Thoracic aorta (tissue), 2 donors: ENCODE measurements at regions not wholly inside any gene's neighbourhood (a gene's known extent, or its start where the extent isn't known, plus 50 kb on each side); places are given as distances from the start of the nearest gene placed in this dataset.

ENCODE experiments used
- ATAC-seq: fragments of 150-250 bp; one replicate; pipeline ENCODE4 v1.8.0; 2017; ENCODE audit warnings: low read depth; ENCODE audit not compliant: insufficient number of reproducible peaks, low FRiP score
- DNase-seq: peaks from one replicate; pipeline ENCODE4 v3.0.0-alpha.2; 2020; ENCODE audit warnings: low spot score
- H3K27ac ChIP-seq, 2 donors: fragments of 200-600 bp; sonication (generic); 1 replicate in 1 of 2; 2 replicates in 1 of 2; pipeline ENCODE4 v1.5.1; 2016; ENCODE audit warnings: mild to moderate bottlenecking in 2 of 2, moderate library complexity in 2 of 2
- H3K27me3 ChIP-seq: fragments of 200-600 bp; sonication (generic); replicated peaks from 2 replicates; pipeline ENCODE4 v1.6.0; 2016; ENCODE audit warnings: mild to moderate bottlenecking; ENCODE audit not compliant: insufficient read depth
- H3K36me3 ChIP-seq: fragments of 200-600 bp; sonication (generic); one replicate; pipeline ENCODE4 v1.5.1; 2016
- H3K4me1 ChIP-seq, 2 donors: fragments of 200-600 bp; sonication (generic); 1 replicate in 1 of 2; 2 replicates in 1 of 2; pipeline versions ENCODE4 v1.5.1 to v1.6.0; 2016; ENCODE audit warnings: low read depth in 2 of 2, mild to moderate bottlenecking in 1 of 2; ENCODE audit not compliant: control insufficient read depth in 1 of 2
- H3K4me3 ChIP-seq: fragments of 200-600 bp; sonication (generic); 2 replicates; pipeline ENCODE4 v1.5.1; 2016; ENCODE audit warnings: mild to moderate bottlenecking
- H3K9me3 ChIP-seq: fragments of 200-600 bp; sonication (generic); 2 replicates; pipeline ENCODE4 v1.5.1; 2016
- TF ChIP-seq, protein P1 (sequence below): fragments of 200-600 bp; sonication (generic); IDR thresholded peaks from one replicate; pipeline ENCODE4 v1.5.1; 2019; ENCODE audit warnings: antibody characterized with exemption

DNA sequence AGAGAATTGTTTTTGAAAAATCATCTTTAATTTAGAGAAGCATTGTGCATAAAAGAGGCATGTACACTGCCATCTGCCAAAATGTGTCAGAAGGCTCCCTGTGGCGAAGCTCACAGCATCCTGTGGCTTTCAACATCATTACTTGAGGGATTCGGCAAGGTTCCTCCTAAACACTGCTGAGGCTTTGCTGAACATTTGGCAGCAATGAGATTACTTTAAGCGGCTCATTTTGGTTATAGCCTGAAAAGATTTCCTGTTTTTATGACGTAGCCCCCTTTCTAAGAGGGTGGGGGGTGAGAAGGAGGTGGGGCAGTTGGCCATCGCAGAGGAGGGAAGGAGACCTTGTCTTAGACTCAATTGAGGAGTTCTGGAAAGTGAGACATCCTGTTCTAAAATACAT lies 469.4 kb downstream of the RASEF start:
- Histone ChIP-seq H3K27me3 (no peaks in the 10 kb centered on the region), H3K36me3 (no peaks in the 10 kb centered on the region), H3K4me3 (no peak overlapping the region), H3K9me3 (no peaks in the 10 kb centered on the region), H3K4me1 (peaks cover 0 to 14% of the 10 kb centered on the region in 2 donors), H3K27ac (no peak overlapping the region)
- ATAC-seq (no peak), DNase-seq (no peak)
- TF ChIP-seq, protein P1, sequence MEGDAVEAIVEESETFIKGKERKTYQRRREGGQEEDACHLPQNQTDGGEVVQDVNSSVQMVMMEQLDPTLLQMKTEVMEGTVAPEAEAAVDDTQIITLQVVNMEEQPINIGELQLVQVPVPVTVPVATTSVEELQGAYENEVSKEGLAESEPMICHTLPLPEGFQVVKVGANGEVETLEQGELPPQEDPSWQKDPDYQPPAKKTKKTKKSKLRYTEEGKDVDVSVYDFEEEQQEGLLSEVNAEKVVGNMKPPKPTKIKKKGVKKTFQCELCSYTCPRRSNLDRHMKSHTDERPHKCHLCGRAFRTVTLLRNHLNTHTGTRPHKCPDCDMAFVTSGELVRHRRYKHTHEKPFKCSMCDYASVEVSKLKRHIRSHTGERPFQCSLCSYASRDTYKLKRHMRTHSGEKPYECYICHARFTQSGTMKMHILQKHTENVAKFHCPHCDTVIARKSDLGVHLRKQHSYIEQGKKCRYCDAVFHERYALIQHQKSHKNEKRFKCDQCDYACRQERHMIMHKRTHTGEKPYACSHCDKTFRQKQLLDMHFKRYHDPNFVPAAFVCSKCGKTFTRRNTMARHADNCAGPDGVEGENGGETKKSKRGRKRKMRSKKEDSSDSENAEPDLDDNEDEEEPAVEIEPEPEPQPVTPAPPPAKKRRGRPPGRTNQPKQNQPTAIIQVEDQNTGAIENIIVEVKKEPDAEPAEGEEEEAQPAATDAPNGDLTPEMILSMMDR: no peak

DNA sequence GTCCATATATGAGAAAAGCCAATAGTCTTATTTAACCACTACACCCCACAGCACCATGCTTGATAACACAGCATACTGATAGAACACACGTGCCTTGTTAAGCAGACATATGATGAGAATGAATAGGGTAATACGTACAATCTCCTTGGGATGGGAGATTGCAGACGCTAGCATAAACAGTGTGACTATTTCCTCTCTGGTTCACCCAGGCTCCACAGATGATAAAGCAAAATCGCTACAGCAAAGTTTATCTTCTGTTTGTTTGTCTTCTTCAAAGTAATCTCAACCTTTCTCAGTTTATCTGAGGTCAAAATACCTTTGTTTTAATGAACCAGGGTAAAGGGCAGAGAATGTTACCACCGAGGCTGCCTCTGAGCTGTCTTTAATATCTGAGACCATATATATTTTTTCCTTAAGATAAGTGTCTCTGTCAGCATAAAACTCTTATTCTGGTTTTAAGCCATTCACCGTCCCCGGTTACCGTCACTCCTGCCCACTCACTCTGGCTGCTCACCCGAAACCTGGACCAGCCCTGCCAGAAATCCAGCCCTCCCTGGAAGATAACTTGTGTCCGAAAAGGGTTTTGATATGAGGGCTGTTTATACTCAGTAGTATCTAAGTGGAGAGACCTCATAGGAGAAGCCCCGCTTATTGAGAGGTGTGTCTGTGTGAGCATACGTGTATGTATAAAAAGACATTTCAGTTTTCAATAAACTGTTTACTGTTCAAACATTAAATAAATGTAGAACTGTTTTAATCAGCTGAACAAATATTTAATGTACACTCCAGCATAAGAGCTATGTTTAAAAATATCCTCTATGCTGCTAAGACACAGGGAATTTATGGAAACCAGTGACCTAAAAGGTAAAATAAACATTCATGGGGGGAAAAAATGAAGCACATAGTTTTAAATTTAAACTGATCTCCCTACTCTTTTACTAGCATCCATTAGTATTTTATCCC lies 465.4 kb downstream of the RASEF start:
- Histone ChIP-seq H3K4me3 (peak overlapping the region; percentile 3), H3K36me3 (no peaks in the 10 kb centered on the region), H3K4me1 (peaks cover 0 to 21% of the 10 kb centered on the region in 2 donors), H3K9me3 (no peaks in the 10 kb centered on the region), H3K27me3 (no peaks in the 10 kb centered on the region), H3K27ac (no peak overlapping the region)
- DNase-seq (no peak), ATAC-seq (no peak)
- TF ChIP-seq, protein P1: no peak

DNA sequence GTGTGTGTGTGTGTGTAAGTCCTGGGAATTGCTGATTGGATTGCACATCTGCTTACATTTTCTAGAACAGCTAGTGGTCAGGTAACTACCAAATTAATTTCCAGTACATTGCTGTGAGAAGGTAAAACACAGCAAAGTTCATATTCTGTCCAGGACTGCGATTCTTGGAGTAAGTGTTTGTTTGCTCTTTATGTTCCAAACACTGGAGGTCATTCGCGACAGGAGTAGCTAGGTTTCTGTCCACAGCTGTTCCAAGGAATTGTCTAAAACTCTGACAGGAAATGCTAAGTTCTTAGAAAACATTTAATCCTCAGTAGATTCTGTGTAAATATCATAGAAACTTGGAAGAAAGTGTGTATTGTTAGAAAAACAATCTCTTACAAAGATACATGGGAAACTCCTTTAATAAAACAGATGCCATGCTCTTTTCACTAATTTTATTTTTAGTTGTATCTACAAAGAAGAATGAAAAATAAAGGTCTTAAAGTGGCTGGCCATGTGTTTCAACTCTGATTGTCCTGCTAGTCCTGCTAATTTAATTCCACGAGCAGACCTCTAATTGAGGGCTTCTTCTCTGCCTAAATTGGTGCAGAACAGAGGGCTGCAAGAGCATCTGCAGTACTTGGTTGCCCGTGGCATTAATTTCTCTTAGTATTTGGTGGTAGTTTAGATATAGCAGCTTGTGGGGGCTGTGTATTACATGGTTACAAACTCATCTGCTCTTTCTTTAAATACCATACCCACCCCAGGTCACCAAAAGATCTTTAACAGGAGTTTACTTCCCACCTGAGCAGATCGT lies 464.5 kb downstream of the RASEF start:
- TF ChIP-seq, protein P1: no peak
- Histone ChIP-seq H3K9me3 (no peaks in the 10 kb centered on the region), H3K4me3 (no peak overlapping the region), H3K27ac (no peak overlapping the region), H3K27me3 (no peaks in the 10 kb centered on the region), H3K4me1 (peaks cover 0 to 21% of the 10 kb centered on the region in 2 donors), H3K36me3 (no peaks in the 10 kb centered on the region)
- ATAC-seq (no peak), DNase-seq (no peak)

DNA sequence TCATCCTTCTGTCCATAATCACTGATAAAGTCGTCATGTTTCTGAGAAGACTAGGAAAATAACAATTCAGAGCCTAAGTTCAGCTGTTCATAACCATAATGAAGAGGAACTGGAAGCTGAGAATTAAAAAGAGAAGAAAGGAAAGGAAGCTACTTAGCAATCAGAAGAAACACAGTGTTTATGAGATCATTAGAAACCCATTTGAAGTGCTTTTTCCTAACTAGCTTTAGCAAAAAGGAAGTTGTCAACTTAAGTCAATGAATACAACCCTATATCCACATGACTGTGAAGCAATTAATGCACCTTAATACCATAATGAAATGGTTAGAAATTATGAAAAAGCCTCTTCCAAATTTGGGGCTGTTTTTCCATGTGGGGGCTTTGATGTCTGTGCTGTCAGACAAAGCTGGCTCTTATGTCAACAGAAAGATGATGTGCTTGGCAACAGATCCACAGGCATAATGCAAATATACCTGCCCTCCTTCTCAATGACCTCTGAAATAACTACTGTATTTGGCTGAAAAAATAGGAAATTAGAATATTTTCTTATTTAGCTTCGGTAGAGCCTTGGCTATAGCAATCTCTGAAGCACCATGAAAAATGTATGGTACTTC lies 463.5 kb downstream of the RASEF start:
- peaks cover 0 to 21% of the 10 kb centered on the region in 2 donors for H3K4me1 ChIP-seq
- ATAC-seq: no peak

More for the DNA sequence above, 463.5 kb downstream of the RASEF start:
- H3K9me3 ChIP-seq: no peaks in the 10 kb centered on the region
- no peak for DNase-seq
- TF ChIP-seq, protein P1: no peak
- H3K27me3 ChIP-seq: no peaks in the 10 kb centered on the region
- H3K36me3 ChIP-seq: no peaks in the 10 kb centered on the region
- no peak overlapping the region for H3K27ac ChIP-seq
- no peak overlapping the region for H3K4me3 ChIP-seq
